Sigmoid colon (tissue), 6 donors: ENCODE measurements at regions not wholly inside any gene's neighbourhood (a gene's known extent, or its start where the extent isn't known, plus 50 kb on each side); places are given as distances from the start of the nearest gene placed in this dataset.

Source experiments
- DNase-seq: peaks from one replicate; pipeline ENCODE4 v3.0.0-alpha.2; 2019
- H3K27ac ChIP-seq, 4 donors: fragments of 200-600 bp; sonication (generic); one replicate each; pipeline ENCODE4 v1.5.1; 2016 to 2019; ENCODE audit warnings: mild to moderate bottlenecking in 1 of 4
- H3K27me3 ChIP-seq, 3 donors: fragments of 200-600 bp; sonication (generic); one replicate each; pipeline ENCODE4 v1.5.1; 2019; ENCODE audit warnings: mild to moderate bottlenecking in 1 of 3
- H3K36me3 ChIP-seq, 4 donors: fragments of 200-600 bp; sonication (generic); one replicate each; pipeline ENCODE4 v1.5.1; 2016 to 2019
- H3K4me1 ChIP-seq, 4 donors: fragments of 200-600 bp; sonication (generic); one replicate each; pipeline ENCODE4 v1.5.1; 2017 to 2019
- H3K4me3 ChIP-seq, 4 donors: fragments of 200-600 bp; sonication (generic); one replicate each; pipeline ENCODE4 v1.5.1; 2017 to 2019; ENCODE audit warnings: mild to moderate bottlenecking in 2 of 4, moderate library complexity in 1 of 4
- H3K9me3 ChIP-seq, 4 donors: fragments of 200-600 bp in 3 of 4; sonication (generic) in 3 of 4; one replicate each; pipeline versions ENCODE4 v1.5.1 to v1.6.1; 2013 to 2019
- CTCF ChIP-seq, 4 experiments: fragments of 450-650 bp in 3 of 4; fragments of 200-600 bp in 1 of 4; IDR thresholded peaks; one replicate each; pipeline ENCODE4 v1.5.1; 2016 to 2019; ENCODE audit warnings: antibody characterized with exemption in 4 of 4, mild to moderate bottlenecking in 3 of 4, moderate library complexity in 2 of 4
- EP300 ChIP-seq, 4 donors: sonication (generic); formaldehyde crosslinking; IDR thresholded peaks; one replicate each; pipeline ENCODE4 v1.6.1; 2017; ENCODE audit warnings: antibody characterized with exemption in 4 of 4
- POLR2A ChIP-seq, 2 donors: fragments of 450-650 bp; IDR thresholded peaks; one replicate each; pipeline ENCODE4 v1.6.1; 2016; ENCODE audit warnings: antibody characterized with exemption in 2 of 2, mild to moderate bottlenecking in 2 of 2, moderate library complexity in 2 of 2
- POLR2AphosphoS5 ChIP-seq, 4 donors: sonication (generic); formaldehyde crosslinking; IDR thresholded peaks; one replicate each; pipeline ENCODE4 v1.6.1; 2017; ENCODE audit warnings: antibody characterized with exemption in 4 of 4
- WGBS, 2 donors: extraction: QIAGEN DNeasy Blood & Tissue Kit; methylation state at CpG; one replicate each; pipeline ENCODE4 v1.1.7; 2013; 5-methylcytosine and 5-hydroxymethylcytosine counted together
- intact Hi-C: fragments of 100-400 bp; cut with DNase I; formaldehyde crosslinking; loops from one replicate; pipeline ENCODE4 v1.15.1; 2023
- donor health status: healthy with polysubstance abuse.
- donor health status: healthy.

GRCh38 chr7:118080947-118081346 is 103.0 kb upstream of the LSM8 start:
- H3K4me1 ChIP-seq: no peaks in the 10 kb centered on the region
- no peak for DNase-seq
- no peak overlapping the region for H3K4me3 ChIP-seq
- TF ChIP-seq CTCF (IDR thresholded peaks at IDR 0.05): no peak
- TF ChIP-seq EP300 (IDR thresholded peaks at IDR 0.05): no peak
- no peak for TF ChIP-seq POLR2AphosphoS5 (IDR thresholded peaks at IDR 0.05)
- no peak for TF ChIP-seq POLR2A (IDR thresholded peaks at IDR 0.05)
- no peak overlapping the region for H3K27ac ChIP-seq
- 19 to 65% methylated on average over 3 of the region's 3 CpGs for WGBS, 2 donors
- no peaks in the 10 kb centered on the region for H3K27me3 ChIP-seq
- H3K9me3 ChIP-seq: no peaks in the 10 kb centered on the region
- H3K36me3 ChIP-seq: no peaks in the 10 kb centered on the region
- intact Hi-C loops: no loop called here

GRCh38 chr7:118082506-118082905 is 101.5 kb upstream of the LSM8 start:
- intact Hi-C loops: no loop called here

GRCh38 chr7:118085000-118085399 is 99.0 kb upstream of the LSM8 start:
- 80 to 91% methylated on average over 3 of the region's 3 CpGs for WGBS, 2 donors
- TF ChIP-seq EP300 (IDR thresholded peaks at IDR 0.05): no peak
- no peak for TF ChIP-seq POLR2A (IDR thresholded peaks at IDR 0.05)
- no peak for TF ChIP-seq POLR2AphosphoS5 (IDR thresholded peaks at IDR 0.05)
- TF ChIP-seq CTCF (IDR thresholded peaks at IDR 0.05): no peak
- Histone ChIP-seq H3K27ac (no peak overlapping the region), H3K4me3 (no peak overlapping the region), H3K4me1 (no peaks in the 10 kb centered on the region), H3K36me3 (no peaks in the 10 kb centered on the region), H3K27me3 (no peaks in the 10 kb centered on the region), H3K9me3 (no peaks in the 10 kb centered on the region)
- DNase-seq: no peak
- intact Hi-C loops: no loop called here

More at GRCh38 chr7:118082506-118082905, 101.5 kb upstream of the LSM8 start:
- H3K4me3 ChIP-seq: no peak overlapping the region
- DNase-seq: no peak
- H3K27me3 ChIP-seq: no peaks in the 10 kb centered on the region
- TF ChIP-seq EP300 (IDR thresholded peaks at IDR 0.05) (no peak), POLR2A (IDR thresholded peaks at IDR 0.05) (no peak), CTCF (IDR thresholded peaks at IDR 0.05) (no peak), POLR2AphosphoS5 (IDR thresholded peaks at IDR 0.05) (no peak)
- no peak overlapping the region for H3K27ac ChIP-seq
- no peaks in the 10 kb centered on the region for H3K9me3 ChIP-seq
- H3K36me3 ChIP-seq: no peaks in the 10 kb centered on the region
- no peaks in the 10 kb centered on the region for H3K4me1 ChIP-seq

GRCh38 chr7:118087126-118087525 is 96.8 kb upstream of the LSM8 start:
- intact Hi-C loops: no loop called here
- H3K36me3 ChIP-seq: no peaks in the 10 kb centered on the region
- H3K4me3 ChIP-seq: no peak overlapping the region
- no peak for DNase-seq
- no peak for TF ChIP-seq POLR2A (IDR thresholded peaks at IDR 0.05)
- no peak for TF ChIP-seq CTCF (IDR thresholded peaks at IDR 0.05)
- no peak for TF ChIP-seq EP300 (IDR thresholded peaks at IDR 0.05)
- TF ChIP-seq POLR2AphosphoS5 (IDR thresholded peaks at IDR 0.05): no peak
- no peak overlapping the region for H3K27ac ChIP-seq
- H3K27me3 ChIP-seq: no peaks in the 10 kb centered on the region
- H3K9me3 ChIP-seq: no peaks in the 10 kb centered on the region
- H3K4me1 ChIP-seq: no peaks in the 10 kb centered on the region
- WGBS, 2 donors: 86 to 93% methylated on average over 2 of the region's 2 CpGs

GRCh38 chr7:118094044-118094443 is 89.9 kb upstream of the LSM8 start:
- no peaks in the 10 kb centered on the region for H3K9me3 ChIP-seq
- H3K4me1 ChIP-seq: no peaks in the 10 kb centered on the region
- H3K27ac ChIP-seq: no peak overlapping the region
- WGBS, 2 donors: 18 to 79% methylated on average over 1 of the region's 1 CpG
- H3K36me3 ChIP-seq: no peaks in the 10 kb centered on the region
- TF ChIP-seq POLR2A (IDR thresholded peaks at IDR 0.05): no peak
- TF ChIP-seq POLR2AphosphoS5 (IDR thresholded peaks at IDR 0.05): no peak
- TF ChIP-seq CTCF (IDR thresholded peaks at IDR 0.05): no peak
- TF ChIP-seq EP300 (IDR thresholded peaks at IDR 0.05): no peak
- no peak overlapping the region for H3K4me3 ChIP-seq
- DNase-seq: no peak
- intact Hi-C loops: no loop called here
- H3K27me3 ChIP-seq: no peaks in the 10 kb centered on the region
